ENCODE measurements at regions not wholly inside any gene's neighbourhood (a gene's known extent, or its start where the extent isn't known, plus 50 kb on each side); places are given as distances from the start of the nearest gene placed in this dataset.

DNA sequence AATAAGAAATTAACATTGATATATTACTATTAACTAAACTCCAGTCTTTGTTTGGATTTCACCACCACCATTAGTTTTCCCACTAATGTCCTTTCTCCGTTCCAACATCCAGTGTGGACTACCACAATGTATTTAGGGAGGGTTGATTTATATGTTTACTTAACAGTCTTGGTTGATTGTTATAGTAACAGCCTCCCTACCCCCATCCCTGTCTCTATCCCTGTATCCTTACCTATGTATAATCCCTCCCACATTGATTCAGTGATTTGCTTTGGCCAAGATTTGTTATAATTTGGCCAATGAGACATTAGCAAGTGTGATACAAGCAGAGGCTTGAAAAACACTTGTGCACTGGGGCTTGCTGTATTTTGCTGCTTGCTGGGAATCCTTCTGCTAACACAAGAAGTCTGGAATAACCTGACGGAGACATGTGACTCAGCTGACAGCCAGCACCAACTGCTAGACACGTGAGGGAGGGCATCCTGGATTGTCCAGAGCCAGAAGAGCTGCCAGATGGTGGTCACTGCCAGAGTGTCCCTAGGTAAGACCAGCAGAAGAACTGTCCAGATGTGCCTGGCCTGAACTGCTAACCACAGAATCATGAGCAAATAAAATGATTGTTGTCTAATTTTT is 51.2 kb upstream of the TCF7 start:
- in situ Hi-C loops (cut with HindIII; ENCODE audit: low pct_unique_long_range_greater_than_20kb, low sequenced_read_pairs), result no loop called here
- peak in 1 of 2 experiments; percentile 37 for DNase-seq (ENCODE audit: low read depth in 1 of 2, low spot score in 1 of 2)
- no peak for TF ChIP-seq JUND (IDR thresholded peaks at IDR 0.05; ENCODE audit: low read depth)

DNA sequence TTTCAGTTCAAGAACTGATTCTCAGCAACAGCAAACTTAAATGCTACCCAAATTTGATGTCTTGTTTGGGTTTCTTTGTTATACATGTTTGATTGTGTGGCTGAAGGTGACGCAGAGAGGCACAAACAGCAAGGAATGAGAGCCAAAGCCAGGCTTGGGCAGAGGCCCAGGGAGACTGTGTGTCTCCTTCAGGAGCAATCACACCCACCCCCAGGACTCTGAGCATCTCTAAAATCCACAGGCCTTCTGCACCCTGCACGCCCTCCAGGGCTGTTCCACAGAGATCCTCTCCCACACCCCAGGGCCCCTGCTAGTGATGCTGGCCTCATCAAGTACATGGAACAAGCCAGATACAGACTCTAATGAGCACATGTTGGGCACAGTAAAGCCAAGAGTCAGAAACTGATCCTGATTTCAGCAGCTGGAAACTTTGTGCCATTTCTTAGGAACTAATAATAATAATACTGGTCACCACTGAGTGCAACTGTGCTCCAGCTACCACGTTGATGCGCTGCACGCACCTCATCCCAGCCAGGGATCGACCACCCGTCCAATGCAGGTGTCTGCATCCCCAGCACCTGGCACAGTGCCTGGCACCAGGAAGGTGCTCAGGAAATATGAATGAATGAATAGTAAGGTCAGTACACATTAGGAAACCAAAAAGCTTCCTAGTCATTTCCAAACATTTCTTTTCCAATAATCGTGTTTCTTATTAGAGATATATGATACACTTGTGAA is 54.6 kb upstream of the TCF7 start:
- DNase-seq (ENCODE audit: low read depth in 1 of 2, low spot score in 1 of 2), result no peak
- no peak for TF ChIP-seq JUND (IDR thresholded peaks at IDR 0.05; ENCODE audit: low read depth)
- in situ Hi-C loops (cut with HindIII; ENCODE audit: low pct_unique_long_range_greater_than_20kb, low sequenced_read_pairs), result no loop called here

DNA sequence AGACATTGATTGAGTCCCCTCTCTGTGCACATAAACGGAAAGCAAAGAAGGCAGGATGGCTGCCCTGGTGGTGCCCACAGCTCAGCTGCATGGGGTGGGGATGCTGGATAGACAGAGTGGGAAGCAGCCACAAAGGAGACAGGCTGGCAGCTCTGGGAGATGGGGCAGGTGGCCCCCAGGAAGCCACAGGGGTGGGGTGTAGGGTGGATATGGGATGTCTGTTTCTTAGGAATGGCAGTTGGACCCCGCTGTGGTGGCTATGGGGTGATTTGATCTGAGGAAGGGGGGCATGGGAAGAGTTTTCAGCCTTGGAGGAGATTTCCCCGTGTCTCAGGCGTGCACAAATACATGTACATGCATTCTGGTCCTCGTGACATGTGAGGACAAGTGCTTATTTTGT is 50.2 kb upstream of the VDAC1 start:
- in situ Hi-C loops (cut with HindIII; ENCODE audit: low pct_unique_long_range_greater_than_20kb, low sequenced_read_pairs), result no loop called here
- no peak for DNase-seq (ENCODE audit: low read depth in 1 of 2, low spot score in 1 of 2)
- TF ChIP-seq JUND (IDR thresholded peaks at IDR 0.05; ENCODE audit: low read depth), result no peak
